Skin epidermis (tissue), 12 donors: ENCODE measurements at regions not wholly inside any gene's neighbourhood (a gene's known extent, or its start where the extent isn't known, plus 50 kb on each side); places are given as distances from the start of the nearest gene placed in this dataset.

ENCODE experiments used
- H3K27ac ChIP-seq, 21 experiments: fragments of 200-600 bp; sonication (generic) in 11 of 21; one replicate each; pipeline ENCODE4 v1.5.0; 2020; ENCODE audit warnings: mild to moderate bottlenecking in 3 of 21, inconsistent platforms in 2 of 21, moderate library complexity in 2 of 21
- H3K4me3 ChIP-seq, 7 experiments: fragments of 200-600 bp; sonication (generic) in 2 of 7; one replicate each; pipeline ENCODE4 v1.5.0; 2020; ENCODE audit warnings: inconsistent platforms in 2 of 7, mild to moderate bottlenecking in 2 of 7, moderate library complexity in 1 of 7

- Histone ChIP-seq H3K4me3 (no peak overlapping the region), H3K27ac (no peak overlapping the region)
Observed at GRCh38 chr2:158903711-158904405, 64.6 kb upstream of the TANC1 start.

- no peak overlapping the region for H3K27ac ChIP-seq
- no peak overlapping the region for H3K4me3 ChIP-seq
Observed at GRCh38 chr2:158904627-158905177, 63.7 kb upstream of the TANC1 start.

- Histone ChIP-seq H3K27ac (no peak overlapping the region), H3K4me3 (no peak overlapping the region)
Observed at GRCh38 chr2:158905341-158905740, 63.1 kb upstream of the TANC1 start.

GRCh38 chr2:158905784-158906183 lies 62.7 kb upstream of the TANC1 start:
- Histone ChIP-seq H3K27ac (no peak overlapping the region), H3K4me3 (no peak overlapping the region)

- Histone ChIP-seq H3K27ac (no peak overlapping the region), H3K4me3 (no peak overlapping the region)
Observed at GRCh38 chr2:158907926-158908456, 60.4 kb upstream of the TANC1 start.

- Histone ChIP-seq H3K27ac (no peak overlapping the region), H3K4me3 (no peak overlapping the region)
Observed at GRCh38 chr2:158912112-158912511, 56.3 kb upstream of the TANC1 start.

- Histone ChIP-seq H3K27ac (no peak overlapping the region), H3K4me3 (no peak overlapping the region)
Observed at GRCh38 chr2:158912765-158913164, 55.7 kb upstream of the TANC1 start.

GRCh38 chr2:158914066-158914465 lies 54.4 kb upstream of the TANC1 start:
- Histone ChIP-seq H3K4me3 (no peak overlapping the region), H3K27ac (no peak overlapping the region)

- Histone ChIP-seq H3K4me3 (no peak overlapping the region), H3K27ac (no peak overlapping the region)
Observed at GRCh38 chr2:158914731-158915130, 53.7 kb upstream of the TANC1 start.

GRCh38 chr2:158917121-158917520 lies 51.3 kb upstream of the TANC1 start:
- no peak overlapping the region for H3K4me3 ChIP-seq
- no peak overlapping the region for H3K27ac ChIP-seq

- Histone ChIP-seq H3K27ac (no peak overlapping the region), H3K4me3 (no peak overlapping the region)
Observed at GRCh38 chr2:158918452-158918851, 50.0 kb upstream of the TANC1 start.
